GM19043 (cell line): ENCODE measurements at regions not wholly inside any gene's neighbourhood (a gene's known extent, or its start where the extent isn't known, plus 50 kb on each side); places are given as distances from the start of the nearest gene placed in this dataset.

ENCODE experiments used
- ATAC-seq: cut with Tn5 transposase; IDR thresholded peaks from one replicate; pipeline ENCODE4 v1.9.1; 2021; ENCODE audit warnings: low read depth; ENCODE audit not compliant: unreplicated experiment

DNA sequence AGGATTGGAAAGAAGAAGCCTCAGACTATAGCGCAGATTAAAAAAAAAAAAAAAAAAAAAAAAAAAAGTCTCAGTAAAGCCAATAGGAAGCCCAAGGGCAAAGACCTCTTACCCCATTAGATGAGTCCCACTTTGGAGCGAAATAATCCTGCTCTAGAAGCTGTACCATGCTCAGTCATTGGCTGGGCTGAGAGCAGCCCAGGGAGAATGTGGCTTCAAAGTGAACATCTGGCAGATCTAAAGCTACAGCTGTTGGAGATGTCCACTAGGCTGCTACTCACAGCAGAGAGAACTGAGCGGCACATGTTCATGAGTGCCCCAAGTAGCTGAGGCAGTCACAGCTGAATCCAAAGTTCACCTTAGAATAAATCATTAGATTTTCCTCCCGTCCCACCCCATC is 560.9 kb downstream of the MED13L start:
- ATAC-seq, result no peak

DNA sequence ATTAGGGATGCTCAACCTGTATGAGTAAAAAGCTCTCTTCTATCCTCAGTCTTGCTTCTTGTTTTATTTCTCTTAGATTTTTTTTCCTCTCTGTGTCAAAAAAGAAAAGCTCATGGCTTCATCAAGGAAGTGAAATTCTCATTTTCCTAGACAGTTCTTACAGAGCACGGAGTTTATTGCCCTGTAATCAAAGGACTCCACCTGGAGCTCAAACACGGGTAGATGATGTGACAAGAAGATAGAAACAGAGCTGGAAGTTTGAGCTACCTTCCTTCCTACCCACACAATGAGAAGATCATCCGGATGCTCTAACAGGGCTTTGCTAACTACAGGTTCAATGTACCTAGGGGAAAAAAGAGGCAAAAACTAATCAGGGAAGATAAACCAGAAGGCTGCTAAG is 564.8 kb downstream of the MED13L start:
- no peak for ATAC-seq

DNA sequence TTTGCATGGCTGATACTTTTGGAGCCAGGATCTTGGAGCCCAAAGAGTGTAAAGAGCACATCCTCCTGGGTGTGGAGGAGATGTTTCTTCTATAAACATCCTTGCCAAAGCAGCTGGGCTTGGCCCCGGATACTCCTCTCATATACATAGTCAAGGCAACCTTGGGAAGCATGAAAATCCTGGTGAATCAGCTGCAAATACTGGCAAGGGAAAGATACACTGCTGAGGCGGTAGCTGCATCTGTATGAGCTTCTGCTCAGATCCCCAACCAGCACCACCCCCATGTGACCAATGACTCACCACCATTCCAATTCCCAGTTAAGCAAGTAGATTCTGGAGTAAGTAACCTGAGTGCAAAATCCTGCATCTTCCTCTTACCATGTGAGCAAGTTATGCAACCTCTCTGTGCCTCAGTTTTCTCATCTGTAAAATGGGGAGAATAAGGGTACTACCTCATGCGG is 567.4 kb downstream of the MED13L start:
- no peak for ATAC-seq

DNA sequence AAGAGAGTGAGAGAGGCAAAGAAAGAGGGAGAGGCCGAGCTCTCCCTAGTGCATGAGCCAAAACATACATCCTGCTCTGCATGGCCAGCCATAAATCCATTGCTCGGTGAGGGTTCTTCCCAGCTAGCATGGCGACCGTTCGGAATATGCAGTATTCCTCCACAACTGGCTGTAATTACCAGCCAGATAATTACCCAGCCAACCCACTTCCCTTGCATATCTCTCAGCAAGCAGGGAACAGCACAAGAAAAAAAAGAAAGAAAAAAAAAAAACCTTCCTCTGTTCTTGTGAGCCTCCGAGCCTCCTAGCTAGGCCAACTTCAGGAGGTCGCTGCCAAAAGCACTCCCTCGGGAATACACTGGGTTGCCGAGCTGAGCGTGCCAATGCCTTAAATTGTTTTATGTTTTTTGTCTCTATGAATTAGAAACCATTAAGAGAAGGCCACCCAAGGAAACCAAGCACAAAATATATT is 567.9 kb downstream of the MED13L start:
- ATAC-seq, result no peak

DNA sequence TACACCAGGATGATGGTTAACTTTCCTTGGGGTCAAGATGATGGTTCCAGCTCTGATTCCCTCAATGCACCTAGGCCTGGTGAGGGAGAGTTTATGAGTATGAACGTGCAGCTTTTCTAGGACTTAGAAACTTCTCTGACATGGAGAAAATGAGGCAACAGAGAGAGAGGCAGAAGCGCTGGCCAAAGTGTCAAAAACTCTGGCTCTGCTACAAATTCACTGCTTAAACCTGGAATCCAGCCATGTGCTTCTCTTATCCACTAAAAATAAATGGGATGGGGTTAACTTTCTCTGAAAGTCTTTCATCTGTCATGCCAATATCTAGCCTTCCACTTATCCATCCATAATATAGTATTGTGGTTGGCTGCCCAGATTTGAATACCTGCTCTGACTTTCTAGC is 568.7 kb downstream of the MED13L start:
- ATAC-seq, result no peak

DNA sequence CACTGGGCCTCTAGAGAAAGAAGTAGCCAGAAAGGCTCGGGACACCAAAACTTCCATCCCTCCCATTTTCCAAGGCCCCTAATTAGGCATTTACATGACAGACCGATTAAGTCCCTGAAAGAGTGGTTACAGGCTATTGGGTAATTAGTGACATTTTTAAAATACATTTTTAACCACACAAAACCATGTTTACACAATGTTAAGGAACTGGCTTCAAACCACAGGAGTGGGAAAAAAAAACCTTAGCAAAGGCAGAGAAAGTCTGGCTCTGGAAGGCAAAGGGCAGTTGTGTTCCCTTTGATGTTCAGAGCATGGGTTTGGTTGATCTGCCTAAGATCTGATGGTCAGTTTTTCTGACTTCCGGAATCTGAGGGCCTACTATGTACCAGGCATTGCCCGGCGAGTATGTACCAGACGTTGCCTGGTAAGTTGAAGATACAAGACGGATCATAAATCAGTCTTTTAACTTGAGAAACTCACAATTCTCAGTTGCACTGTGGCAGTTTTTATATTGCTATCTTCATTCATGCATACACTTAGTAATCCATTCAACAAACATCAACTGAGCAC is 576.5 kb downstream of the MED13L start:
- ATAC-seq, result no peak

DNA sequence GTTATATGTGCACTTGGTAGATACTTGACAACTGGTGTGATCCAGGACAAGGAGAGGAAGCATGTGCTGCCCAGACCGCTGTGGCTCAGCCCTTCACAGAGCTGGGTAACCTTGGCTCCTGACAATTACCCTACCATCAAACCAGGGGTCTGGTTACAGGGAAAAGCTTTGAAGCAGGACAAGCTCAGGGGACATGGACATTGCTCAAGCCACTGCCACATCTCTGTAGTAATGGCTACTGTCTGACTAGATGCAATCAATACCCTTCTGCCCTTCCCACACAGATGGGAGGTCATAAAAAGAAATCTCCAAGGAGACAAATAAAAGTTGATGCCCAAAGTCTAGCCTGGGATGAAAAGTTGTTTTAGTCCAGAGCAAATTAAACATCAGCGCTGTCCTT is 577.4 kb downstream of the MED13L start:
- no peak for ATAC-seq

DNA sequence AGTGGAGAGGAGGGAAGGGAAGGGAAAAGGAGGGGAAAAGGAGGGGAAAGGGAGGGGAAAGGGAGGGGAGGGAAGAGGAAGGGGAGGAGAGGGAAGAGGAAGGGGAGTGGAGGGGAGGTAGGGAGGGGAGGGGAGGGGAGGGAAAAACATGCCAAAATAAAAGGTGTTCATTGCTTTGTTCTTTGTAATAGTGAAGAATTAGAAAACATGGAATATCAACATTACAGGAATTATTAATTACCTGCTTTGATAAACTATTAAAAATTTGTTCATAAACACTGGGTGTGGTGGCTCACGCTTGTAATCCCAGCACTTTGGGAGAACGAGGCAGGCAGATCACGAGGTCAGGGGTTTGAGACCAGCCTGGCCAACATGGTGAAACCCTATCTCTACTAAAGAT is 579.2 kb downstream of the MED13L start:
- ATAC-seq, result no peak

DNA sequence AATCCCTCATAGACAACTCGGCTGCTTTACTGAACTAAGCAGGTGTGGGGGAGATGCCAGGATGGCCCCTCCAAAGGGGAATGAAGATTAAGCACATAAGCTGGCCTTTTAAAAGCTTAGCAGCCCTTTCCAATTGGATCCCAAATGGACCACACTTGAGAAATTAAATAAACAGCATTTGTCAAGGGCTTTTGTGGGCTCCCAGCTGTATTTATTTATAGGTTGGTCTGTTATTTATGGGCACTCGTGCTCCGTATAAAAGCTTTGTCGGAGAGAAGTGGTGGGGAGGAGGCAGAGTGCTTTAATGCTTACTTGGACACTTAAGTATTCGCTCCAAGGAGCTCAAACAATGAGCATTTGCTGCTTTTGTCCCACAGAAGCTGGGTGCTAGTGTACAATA is 580.2 kb downstream of the MED13L start:
- no peak for ATAC-seq

DNA sequence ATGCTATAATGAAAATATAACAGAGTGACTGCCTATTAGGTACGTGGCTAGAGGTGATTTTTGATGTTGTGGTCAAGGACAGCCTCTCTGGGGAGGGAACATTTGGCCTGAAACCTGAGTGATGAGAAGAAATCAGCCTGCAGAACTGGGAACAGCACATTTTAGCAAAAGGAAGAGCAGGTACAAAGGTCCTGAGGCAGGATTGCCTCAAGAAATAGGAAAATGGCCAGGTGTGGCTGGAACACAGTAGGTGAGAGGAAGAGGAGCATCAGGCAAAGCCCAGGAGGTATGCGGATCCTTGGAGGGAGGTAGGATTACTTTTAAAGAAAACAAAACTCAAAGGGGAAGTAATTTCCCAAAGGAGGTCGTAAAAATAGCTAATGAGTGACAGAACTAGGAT is 582.9 kb downstream of the MED13L start:
- ATAC-seq, result no peak

DNA sequence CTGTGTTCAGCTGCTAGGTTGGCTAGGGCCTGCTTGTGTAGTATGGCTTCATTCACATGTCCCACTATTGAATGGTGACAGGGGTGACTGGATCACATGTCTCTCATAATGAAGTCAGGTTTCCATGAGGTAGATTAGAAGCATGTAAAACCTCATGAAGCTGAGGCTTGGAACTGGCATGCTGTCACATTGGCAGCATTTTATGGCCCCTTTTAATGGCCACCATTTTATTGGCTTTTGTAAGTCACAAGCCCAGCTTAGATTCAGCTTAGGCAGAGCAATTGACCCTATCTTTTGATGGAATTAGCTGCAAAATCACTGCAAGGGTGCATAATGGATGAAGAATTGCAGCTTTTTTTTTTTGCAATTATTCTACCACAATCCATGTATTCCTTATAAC is 583.5 kb downstream of the MED13L start:
- no peak for ATAC-seq

DNA sequence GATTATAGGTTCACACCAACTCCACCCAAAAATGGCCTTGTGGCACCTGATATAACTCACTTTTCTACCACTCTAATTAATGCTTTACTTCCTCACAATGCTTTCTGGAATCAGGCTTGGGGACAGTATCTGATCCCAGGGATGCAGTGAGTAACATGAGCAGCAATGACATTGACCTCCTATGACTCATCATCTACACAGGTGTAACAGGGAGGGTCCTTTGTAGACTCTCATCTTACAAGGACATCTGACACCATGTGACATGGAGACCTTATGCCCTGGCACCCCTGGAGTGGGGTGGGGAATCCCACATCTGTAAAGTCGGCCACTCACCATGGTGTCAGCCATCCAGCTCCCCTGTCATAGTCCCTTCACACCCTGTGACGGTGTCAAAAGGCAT is 586.4 kb downstream of the MED13L start:
- no peak for ATAC-seq

DNA sequence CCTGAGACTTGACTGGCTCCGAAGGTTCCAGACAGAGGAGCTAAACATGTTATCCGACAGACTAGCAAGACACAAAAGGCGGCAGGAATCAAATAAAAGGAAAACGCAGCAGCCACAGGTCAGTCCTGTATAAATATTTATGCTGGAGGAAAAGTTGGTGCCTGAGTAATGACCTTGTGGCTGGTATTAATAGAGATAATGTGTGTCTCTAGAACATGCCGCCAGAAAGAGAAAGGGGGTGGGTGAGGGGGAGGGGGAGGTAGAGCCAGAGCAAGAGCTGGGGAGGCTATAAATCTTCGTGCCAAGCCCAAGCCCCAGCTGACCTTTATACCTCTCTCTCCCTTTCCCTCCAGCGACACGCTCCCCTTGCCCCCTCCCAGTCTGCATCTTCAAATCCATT is 590.4 kb downstream of the MED13L start:
- no peak for ATAC-seq

DNA sequence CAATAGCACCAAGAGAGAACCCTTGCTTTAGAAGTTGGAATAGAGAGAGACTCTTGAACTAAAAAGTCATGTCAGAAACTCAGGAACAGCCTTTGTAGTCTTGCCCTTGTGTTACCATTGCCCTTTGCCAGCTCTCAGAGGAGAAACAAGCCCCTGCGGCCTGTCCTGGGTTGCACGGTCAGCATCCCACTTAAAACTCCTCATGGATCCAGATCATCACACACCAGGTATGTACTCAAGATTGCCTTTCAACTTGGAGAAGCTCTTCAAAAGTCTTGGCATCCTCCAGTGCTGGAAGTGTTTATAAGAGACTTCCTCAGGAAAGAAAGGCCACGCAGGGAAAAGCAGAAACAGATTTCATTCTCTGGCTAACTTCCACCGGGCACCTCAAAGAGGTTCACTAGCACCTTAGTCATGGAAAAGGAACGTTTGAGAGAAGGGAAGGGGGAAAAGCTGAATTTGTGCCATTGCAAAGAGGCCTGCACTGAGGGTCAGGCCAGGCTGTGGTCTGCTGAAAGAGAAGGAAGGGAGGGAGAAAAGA is 594.2 kb downstream of the MED13L start:
- no peak for ATAC-seq

DNA sequence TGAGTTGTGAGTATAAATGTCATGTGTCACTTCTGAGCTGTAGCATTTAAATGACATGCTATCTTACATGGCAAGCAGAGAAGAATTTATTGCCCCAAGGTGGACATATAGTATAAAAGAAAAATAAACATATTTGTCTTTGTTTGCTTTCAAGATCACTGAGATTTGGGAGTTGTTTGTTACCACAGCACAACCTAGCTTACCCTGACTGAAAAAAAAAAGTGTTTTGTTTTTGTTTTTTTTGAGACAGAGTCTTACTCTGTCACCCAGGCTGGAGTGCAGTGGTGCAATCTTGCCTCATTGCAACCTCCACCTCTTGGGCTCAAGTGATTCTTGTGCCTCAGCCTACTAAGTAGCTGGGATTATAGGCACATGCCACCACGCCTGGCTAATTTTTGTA is 596.5 kb downstream of the MED13L start:
- ATAC-seq, result no peak

DNA sequence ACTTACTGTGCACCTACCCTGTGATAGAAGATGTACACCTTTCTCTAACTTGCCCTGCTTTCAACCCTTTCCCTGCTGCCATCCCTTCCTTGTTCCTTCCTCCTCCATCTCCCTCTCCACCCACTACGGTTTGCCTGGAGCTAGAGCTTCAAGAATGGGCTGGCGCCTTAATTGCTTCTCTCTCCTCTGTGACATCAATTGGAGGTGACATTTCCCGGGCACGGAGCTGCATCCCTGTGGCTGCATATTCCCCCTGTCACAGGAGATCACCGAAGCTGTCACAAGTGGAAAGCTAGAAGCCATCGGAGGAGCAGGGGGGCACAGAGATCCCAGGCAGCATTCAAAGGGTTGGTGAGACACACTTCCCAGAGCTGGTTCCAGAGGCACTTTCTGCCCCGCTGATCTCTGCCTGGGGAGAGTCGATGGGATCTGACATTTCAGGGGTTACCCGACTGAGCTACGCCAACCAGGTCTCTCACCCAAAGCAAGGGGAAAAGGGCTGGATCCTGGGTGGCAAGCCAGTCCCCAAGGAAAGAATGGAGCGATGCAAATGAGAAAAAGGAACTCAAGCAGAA is 604.9 kb downstream of the MED13L start:
- no peak for ATAC-seq

DNA sequence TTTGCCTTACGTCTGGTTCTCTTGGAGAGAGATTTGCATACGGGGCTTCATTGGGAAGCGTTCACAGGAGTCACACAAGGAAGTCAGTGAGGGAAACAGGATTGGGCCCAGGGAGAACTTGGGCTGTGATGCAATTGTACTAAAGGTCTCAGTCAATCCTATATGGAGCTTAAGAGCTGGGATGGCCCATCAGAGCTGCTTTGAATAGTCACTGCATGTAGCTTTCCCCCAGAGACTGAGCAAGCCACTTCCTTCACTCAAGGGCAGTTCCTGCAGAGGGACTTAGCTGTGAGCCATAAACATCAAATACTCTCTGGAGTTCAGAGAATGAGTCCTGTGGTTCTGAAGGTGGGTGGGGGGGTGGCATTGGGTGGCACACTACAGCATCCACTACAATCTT is 605.4 kb downstream of the MED13L start:
- no peak for ATAC-seq

DNA sequence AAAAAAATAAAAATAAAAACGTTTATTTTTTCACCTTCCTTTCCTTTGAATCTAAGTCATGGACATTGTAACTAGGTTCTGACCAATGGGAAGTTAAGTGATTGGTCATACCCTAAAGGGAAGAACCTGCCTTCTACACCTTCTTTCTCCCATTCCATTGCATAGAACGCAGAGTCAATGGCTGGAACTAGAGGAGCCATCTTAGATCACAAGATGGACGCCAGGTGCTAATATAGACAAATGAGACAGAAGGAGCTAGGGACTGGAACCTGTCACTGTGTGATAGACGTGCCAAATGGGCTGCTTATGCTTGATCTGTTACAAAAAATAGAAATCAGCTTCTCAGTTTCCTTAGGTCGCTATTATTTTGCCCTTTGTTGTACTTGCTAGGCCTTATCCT is 606.6 kb downstream of the MED13L start:
- ATAC-seq, result no peak

DNA sequence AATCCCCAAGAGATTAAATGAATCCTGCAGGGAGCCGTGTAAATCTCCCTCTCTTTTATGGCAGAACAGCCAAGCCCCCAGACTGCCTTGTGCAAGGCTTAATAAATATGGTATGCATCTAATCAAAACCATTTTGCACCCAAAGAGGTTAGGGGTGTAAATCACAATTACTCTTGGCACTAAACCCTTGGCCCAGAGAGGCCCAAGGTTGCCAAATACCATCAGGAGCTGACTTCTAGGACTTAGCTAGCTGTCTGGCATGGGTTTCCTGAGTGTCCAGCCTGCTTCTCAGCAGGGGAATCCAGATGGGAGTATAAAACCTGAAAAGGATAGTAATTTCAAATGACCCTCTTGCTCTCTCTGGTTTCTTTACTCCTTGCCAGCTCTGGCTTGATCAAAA is 610.4 kb downstream of the MED13L start:
- ATAC-seq, result no peak

DNA sequence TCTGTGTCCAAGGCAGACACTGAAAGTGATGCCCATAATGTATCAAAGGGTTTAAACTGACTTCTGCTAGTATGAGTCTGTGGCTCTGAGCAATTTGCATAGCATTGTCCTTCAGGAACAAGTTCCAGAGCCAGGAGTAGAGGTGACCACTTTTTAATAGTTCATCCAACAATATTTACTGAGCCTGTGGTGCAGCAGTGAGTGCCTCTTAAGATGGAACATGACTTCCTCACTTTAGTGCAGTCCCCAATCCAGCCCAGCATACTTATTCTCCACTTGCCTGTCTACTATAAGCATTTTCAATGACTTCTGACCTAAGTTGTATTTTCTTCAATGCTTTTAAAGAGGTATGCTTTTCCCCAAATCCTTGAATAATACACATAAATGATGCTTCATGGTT is 611.3 kb downstream of the MED13L start:
- no peak for ATAC-seq

DNA sequence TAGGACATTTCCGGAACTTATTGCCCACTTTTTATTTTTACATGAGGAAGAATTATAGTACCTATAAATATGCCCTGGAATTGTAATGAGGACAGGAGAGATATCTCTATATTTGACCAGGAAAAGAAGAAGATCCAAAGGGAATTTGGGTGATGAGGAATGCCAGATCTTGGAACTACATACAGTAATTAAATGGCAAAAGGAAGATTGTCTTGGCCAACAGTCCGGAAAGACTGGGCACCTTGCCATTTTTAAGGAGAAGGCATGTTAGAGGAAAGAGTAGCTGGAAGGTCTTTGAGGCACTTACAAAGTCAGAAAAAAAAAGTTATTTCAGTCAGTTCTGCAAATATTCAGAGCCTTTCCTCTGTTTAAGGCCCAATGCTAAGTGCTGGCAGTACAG is 616.4 kb downstream of the MED13L start:
- no peak for ATAC-seq

DNA sequence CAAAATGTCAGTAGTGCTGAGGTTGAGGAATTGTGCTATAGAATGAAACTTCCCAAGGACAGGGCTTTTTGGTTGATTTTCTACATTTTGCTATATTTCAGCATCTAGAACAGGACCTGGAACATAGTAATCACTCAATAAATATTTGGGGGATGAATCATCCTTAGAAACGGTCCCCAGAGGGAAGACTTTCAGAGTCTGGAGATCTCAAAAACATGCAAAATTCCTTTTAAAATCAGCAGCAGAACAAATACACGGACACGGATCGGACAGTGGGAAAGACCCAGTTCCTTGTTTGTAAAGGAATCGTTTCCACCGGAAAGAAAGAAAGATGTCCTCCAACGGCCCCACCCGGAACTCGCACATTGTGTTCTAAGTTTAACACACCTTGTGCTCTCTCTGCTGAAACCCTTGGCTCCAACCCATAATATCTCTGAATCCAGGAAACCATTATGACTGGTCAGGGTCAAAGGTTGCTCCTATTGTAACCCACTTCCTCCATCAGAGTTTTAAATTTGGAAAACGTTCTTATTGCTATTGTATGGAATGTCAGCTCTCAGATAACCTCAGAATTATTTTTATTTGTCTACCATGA is 617.2 kb downstream of the MED13L start:
- ATAC-seq, result no peak
